ENCODE measurements at regions not wholly inside any gene's neighbourhood (a gene's known extent, or its start where the extent isn't known, plus 50 kb on each side); places are given as distances from the start of the nearest gene placed in this dataset.

DNA sequence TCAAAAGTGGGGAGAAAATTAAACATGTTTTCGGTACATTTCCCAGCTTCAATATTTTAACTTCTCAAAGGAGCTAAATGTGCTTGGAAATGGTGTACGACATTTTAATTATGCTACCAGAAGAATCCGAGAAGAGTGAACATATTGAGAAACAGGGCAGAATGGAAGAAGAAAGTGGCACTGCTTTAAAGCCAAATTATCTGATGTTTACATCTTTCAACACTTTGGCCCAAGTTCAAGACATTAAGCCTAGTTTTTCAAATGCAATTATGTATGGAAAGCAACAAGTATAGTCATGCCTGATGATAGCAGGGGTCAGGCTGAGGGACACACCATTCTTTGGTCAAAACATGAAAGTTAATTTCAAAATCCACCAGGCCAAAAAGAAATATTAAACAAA, 577.9 kb upstream of the ZFP42 start:
- Mint-ChIP-seq H3K4me1 (no peaks in the 10 kb centered on the region), H3K27ac (no peak overlapping the region), H3K4me3 (no peak overlapping the region), H3K9me3 (peaks cover 0 to 23% (median 11%) of the 10 kb centered on the region in 7 donors), H3K27me3 (ENCODE audit: low read depth in 3 of 3) (no peaks in the 10 kb centered on the region), H3K36me3 (no peaks in the 10 kb centered on the region)
- H3K4me1 ChIP-seq (ENCODE audit: control insufficient read depth in 1 of 2, insufficient read depth in 2 of 2, low read length in 2 of 2): no peaks in the 10 kb centered on the region
- no peak for DNase-seq
- H4K20me1 ChIP-seq (ENCODE audit: insufficient read depth, low read length): no peaks in the 10 kb centered on the region
- TF ChIP-seq, protein P1, sequence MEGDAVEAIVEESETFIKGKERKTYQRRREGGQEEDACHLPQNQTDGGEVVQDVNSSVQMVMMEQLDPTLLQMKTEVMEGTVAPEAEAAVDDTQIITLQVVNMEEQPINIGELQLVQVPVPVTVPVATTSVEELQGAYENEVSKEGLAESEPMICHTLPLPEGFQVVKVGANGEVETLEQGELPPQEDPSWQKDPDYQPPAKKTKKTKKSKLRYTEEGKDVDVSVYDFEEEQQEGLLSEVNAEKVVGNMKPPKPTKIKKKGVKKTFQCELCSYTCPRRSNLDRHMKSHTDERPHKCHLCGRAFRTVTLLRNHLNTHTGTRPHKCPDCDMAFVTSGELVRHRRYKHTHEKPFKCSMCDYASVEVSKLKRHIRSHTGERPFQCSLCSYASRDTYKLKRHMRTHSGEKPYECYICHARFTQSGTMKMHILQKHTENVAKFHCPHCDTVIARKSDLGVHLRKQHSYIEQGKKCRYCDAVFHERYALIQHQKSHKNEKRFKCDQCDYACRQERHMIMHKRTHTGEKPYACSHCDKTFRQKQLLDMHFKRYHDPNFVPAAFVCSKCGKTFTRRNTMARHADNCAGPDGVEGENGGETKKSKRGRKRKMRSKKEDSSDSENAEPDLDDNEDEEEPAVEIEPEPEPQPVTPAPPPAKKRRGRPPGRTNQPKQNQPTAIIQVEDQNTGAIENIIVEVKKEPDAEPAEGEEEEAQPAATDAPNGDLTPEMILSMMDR (IDR thresholded peaks at IDR 0.05): no peak
- peaks cover 9 to 17% of the 10 kb centered on the region in 2 donors for H3K9me3 ChIP-seq (replicated peaks in 1 of 2; ENCODE audit: control insufficient read depth in 1 of 2, insufficient read depth in 1 of 2, low read length in 2 of 2)
- no CpG with 5 or more reads among the region's 3 CpGs for WGBS (ENCODE audit: insufficient coverage)
- H3K27ac ChIP-seq (ENCODE audit: low read depth in 1 of 2, low read length in 2 of 2): no peak overlapping the region
- no peak overlapping the region for H3K4me2 ChIP-seq (replicated peaks; ENCODE audit: extremely low read depth, low read length, poor library complexity, severe bottlenecking)
- no peak overlapping the region for H3K4me3 ChIP-seq (replicated peaks in 1 of 3; ENCODE audit: low read depth in 2 of 3, low read length in 3 of 3)
- no peaks in the 10 kb centered on the region for H3K79me2 ChIP-seq (ENCODE audit: insufficient read depth, low read length)
- H3K36me3 ChIP-seq (replicated peaks in 1 of 2; ENCODE audit: control insufficient read depth in 1 of 2, insufficient read depth in 2 of 2, low read length in 2 of 2): no peaks in the 10 kb centered on the region
- intact Hi-C loops (cut with micrococcal nuclease): no loop called here
- H3K9ac ChIP-seq (ENCODE audit: insufficient read depth, low read length, poor library complexity, severe bottlenecking): no peak overlapping the region
- no peaks in the 10 kb centered on the region for H3K27me3 ChIP-seq (ENCODE audit: control insufficient read depth in 2 of 2, insufficient read depth in 2 of 2, low read length in 2 of 2)
- no peak overlapping the region for H2AFZ ChIP-seq (ENCODE audit: insufficient read depth, low read depth, low read length, poor library complexity, severe bottlenecking)

DNA sequence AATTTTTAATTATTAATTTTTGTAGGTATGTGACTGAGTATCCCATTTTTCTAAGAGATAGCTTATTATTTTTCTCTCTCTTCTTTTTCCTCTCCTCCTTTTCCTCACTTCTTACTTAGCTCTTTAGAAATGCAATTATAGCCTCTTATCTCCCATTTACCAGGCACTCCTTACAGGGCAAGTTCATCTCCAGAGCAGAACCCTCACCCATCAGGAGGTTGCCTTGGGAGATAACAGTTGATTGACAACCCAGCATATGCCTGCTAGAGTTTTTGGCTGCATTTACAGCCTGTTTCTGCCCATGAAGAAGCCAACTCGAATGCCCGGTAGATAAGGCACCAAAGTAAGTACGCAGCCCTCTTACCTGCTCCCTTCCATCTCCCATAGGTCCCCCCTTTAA, 572.9 kb upstream of the ZFP42 start:
- Mint-ChIP-seq H3K27ac (no peak overlapping the region), H3K4me3 (no peak overlapping the region), H3K9me3 (peaks cover 0 to 19% (median 7%) of the 10 kb centered on the region in 7 donors), H3K4me1 (no peaks in the 10 kb centered on the region), H3K36me3 (no peaks in the 10 kb centered on the region), H3K27me3 (ENCODE audit: low read depth in 3 of 3) (no peaks in the 10 kb centered on the region)
- DNase-seq: no peak
- no peaks in the 10 kb centered on the region for H3K36me3 ChIP-seq (replicated peaks in 1 of 2; ENCODE audit: control insufficient read depth in 1 of 2, insufficient read depth in 2 of 2, low read length in 2 of 2)
- intact Hi-C loops (cut with micrococcal nuclease): no loop called here
- H2AFZ ChIP-seq (ENCODE audit: insufficient read depth, low read depth, low read length, poor library complexity, severe bottlenecking): no peak overlapping the region
- H3K4me3 ChIP-seq (replicated peaks in 1 of 3; ENCODE audit: low read depth in 2 of 3, low read length in 3 of 3): no peak overlapping the region
- H3K4me2 ChIP-seq (replicated peaks; ENCODE audit: extremely low read depth, low read length, poor library complexity, severe bottlenecking): no peak overlapping the region
- H3K79me2 ChIP-seq (ENCODE audit: insufficient read depth, low read length): no peaks in the 10 kb centered on the region
- TF ChIP-seq, protein P1 (IDR thresholded peaks at IDR 0.05): no peak
- no peak overlapping the region for H3K9ac ChIP-seq (ENCODE audit: insufficient read depth, low read length, poor library complexity, severe bottlenecking)
- no peaks in the 10 kb centered on the region for H4K20me1 ChIP-seq (ENCODE audit: insufficient read depth, low read length)
- no peaks in the 10 kb centered on the region for H3K27me3 ChIP-seq (ENCODE audit: control insufficient read depth in 2 of 2, insufficient read depth in 2 of 2, low read length in 2 of 2)
- no peak overlapping the region for H3K27ac ChIP-seq (ENCODE audit: low read depth in 1 of 2, low read length in 2 of 2)
- no peaks in the 10 kb centered on the region for H3K4me1 ChIP-seq (ENCODE audit: control insufficient read depth in 1 of 2, insufficient read depth in 2 of 2, low read length in 2 of 2)
- 100% methylated on average over 2 of the region's 3 CpGs for WGBS (ENCODE audit: insufficient coverage)
- peaks cover 9% of the 10 kb centered on the region in 2 donors for H3K9me3 ChIP-seq (replicated peaks in 1 of 2; ENCODE audit: control insufficient read depth in 1 of 2, insufficient read depth in 1 of 2, low read length in 2 of 2)
